ENCODE measurements at regions not wholly inside any gene's neighbourhood (a gene's known extent, or its start where the extent isn't known, plus 50 kb on each side); places are given as distances from the start of the nearest gene placed in this dataset.

GRCh38 chr15:79230766-79231165 is 51.8 kb upstream of the ANKRD34C start:
- no peak for DNase-seq (ENCODE audit: low read depth in 2 of 2)

GRCh38 chr15:79222808-79223207 is 59.7 kb upstream of the ANKRD34C start:
- no peak for DNase-seq (ENCODE audit: low read depth in 2 of 2)

DNA sequence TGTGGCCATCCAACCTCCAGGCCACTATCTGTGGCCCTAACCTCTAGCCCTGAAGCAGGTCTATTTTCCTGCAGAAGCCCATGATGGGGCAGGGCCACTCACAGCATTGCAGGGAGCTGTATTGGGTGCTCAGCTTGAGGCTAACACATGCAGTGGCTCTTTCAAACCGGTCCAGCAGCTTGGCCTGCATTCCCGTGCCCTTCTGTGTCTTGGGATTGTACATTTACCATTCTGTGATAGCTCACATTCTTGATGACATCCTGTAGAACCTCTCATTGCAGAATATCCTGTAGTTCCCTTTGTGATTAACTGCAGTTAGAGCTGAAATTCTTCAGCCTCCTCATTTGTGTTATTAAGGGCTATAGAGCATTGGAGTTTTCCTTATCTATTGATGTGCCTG is 60.8 kb upstream of the ANKRD34C start:
- DNase-seq (ENCODE audit: low read depth in 2 of 2), result no peak

- no peak for DNase-seq (ENCODE audit: low read depth in 2 of 2)
These were observed 63.0 kb upstream of the ANKRD34C start for GRCh38 chr15:79219393-79220056.

DNA sequence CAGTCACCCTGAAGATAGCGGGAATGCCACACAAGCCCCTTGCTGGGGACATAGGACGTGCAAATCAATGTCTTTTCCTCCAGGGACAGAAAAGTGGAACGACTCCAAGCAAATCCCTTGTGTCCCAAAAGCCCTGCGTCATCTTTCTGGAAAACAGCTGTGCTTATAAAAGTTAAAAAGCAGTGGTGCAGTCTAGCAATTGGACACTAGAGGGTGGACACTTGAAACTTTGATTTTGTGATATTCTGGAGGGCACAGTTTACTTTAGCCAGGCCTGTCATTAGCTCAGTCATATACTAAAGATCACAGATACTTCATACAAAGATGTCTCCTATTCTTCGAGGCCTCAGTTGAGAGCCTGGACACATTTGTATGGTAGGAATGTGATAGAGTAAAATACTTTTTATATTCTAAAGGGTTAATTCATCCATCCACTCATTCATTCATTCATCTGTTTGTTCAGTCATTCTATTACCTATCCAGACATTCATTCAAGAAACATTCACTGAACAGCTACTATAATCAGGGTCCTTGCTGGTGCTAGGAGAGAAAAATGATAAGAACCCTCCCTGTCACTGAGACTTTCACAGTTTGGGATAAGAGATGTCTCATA is 63.8 kb upstream of the ANKRD34C start:
- no peak for DNase-seq (ENCODE audit: low read depth in 2 of 2)

- DNase-seq (ENCODE audit: low read depth in 2 of 2), result no peak
These were observed 68.9 kb upstream of the ANKRD34C start for GRCh38 chr15:79213650-79214049.

GRCh38 chr15:79212589-79213157 is 69.8 kb upstream of the ANKRD34C start:
- DNase-seq (ENCODE audit: low read depth in 2 of 2), result no peak

DNA sequence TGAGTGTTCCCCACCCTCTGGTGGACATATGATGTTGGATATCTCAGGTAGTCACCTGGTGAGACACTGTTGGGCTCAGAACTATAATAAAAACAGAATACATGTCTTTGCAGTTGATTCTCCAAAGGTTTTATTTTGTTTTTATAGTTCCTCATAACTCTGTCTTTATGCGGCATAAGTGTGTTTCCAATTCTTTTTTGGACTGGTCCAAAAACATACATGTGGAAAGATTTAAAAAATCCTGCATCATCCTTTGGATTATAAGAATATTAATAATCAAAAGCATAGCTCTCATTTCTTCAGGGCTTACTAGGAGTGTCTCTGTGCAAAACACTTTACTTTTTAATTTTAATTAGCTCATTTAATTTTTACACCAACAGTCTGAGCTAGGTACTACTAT is 71.0 kb upstream of the ANKRD34C start:
- DNase-seq (ENCODE audit: low read depth in 2 of 2), result no peak

DNA sequence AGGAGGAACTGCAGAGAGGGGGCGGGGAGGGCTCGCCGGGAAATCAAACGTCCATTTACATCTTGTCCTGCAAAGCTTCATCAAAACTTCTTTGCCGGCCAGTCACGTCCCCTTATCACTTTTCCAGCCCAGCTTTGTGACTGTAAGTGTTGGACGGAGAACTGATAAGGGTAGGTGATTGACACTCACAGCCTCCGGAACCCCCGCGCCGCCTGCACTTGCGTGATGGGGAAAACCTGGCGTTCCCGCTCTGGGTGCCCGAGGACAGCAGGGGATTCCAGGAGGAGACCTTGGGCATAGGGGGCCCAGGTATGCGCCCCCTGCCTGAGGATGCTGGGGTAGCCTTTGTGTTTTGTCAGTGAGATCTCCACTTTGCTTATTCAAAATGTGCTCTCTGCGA is 72.8 kb upstream of the ANKRD34C start:
- DNase-seq (ENCODE audit: low read depth in 2 of 2), result no peak

- no peak for DNase-seq (ENCODE audit: low read depth in 2 of 2)
These were observed 73.4 kb upstream of the ANKRD34C start for GRCh38 chr15:79209116-79209515.

DNA sequence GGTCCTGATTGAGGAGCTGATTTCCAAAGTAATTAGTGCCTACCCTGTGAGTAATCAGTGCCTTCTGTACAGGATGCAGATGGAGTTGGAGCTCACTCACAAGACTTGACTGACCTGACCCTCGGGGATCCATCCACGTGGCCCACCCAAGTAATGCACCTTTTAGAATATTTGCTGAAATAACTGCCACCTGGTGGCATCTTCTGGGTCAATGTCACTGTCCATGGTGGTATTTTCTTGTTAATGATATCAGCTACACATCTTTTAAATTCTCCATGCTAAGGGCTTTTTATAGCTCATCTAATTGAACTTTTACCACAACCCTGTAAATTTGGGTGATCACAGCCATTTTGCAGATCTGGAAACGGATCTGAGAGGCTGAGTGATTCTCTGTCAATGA is 74.3 kb upstream of the ANKRD34C start:
- no peak for DNase-seq (ENCODE audit: low read depth in 2 of 2)

- no peak for DNase-seq (ENCODE audit: low read depth in 2 of 2)
These were observed 75.6 kb upstream of the ANKRD34C start for GRCh38 chr15:79206940-79207339.

- DNase-seq (ENCODE audit: low read depth in 2 of 2), result no peak
These were observed 77.4 kb upstream of the ANKRD34C start for GRCh38 chr15:79204886-79205675.

DNA sequence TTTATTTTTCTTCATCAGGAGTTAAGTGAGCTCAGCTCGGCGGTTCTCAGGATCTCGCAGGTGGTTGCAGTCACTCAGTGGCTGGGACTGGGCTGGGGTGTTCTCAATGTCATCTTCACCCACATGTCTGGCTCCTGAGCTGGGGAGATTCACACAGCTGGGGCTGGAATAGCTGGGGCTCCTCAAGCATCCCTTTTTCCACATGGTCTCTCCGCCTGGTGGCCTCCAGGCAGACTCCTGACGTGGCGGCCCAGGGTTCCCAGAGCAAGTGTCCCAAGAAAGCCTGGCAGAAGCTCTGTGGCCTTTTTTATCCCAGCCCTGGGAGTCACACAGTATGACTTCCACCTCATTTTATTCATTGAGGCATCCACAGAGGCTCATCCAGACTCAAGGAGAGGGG is 84.1 kb upstream of the ANKRD34C start:
- DNase-seq (ENCODE audit: low read depth in 2 of 2), result no peak

DNA sequence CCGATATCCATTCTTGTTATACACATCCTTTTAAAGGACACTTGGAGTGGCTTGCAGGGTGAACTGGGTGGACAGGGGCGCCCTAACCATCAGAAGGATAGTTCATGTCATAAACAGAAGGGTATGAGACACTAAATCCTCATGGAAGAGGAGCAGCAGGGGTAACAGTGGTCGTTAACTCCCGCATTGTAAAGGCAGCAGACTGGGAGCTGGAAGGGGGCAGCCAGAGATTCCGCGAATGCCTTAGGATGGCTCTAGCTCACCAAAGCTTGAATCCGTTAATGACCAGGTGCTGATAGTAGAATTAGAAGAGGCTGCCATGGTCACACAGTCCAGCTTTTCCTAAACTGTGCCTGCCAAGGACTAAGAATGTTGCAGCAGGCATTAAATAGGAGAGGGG is 85.2 kb upstream of the ANKRD34C start:
- no peak for DNase-seq (ENCODE audit: low read depth in 2 of 2)

GRCh38 chr15:79195802-79196201 is 86.7 kb upstream of the ANKRD34C start:
- no peak for DNase-seq (ENCODE audit: low read depth in 2 of 2)

DNA sequence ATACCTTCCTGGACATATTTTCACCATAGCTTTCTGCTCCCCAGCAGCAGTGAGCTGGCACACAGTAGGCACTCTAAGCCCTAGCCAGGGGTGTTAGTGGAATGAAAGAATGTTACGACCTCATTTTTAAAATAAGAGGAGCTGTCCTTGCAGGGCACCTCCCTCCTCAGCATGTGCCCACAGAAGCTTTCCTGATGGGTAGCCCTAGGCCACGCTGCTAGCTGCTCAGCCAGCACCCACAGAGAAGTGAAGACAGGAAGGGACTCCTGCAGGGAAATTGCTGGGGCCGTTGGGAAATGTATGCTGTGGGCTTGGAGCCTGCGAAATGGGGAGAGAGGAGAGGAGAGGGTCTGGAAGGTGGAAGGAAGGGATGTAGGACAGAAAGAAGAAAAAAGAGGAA is 87.3 kb upstream of the ANKRD34C start:
- no peak for DNase-seq (ENCODE audit: low read depth in 2 of 2)

DNA sequence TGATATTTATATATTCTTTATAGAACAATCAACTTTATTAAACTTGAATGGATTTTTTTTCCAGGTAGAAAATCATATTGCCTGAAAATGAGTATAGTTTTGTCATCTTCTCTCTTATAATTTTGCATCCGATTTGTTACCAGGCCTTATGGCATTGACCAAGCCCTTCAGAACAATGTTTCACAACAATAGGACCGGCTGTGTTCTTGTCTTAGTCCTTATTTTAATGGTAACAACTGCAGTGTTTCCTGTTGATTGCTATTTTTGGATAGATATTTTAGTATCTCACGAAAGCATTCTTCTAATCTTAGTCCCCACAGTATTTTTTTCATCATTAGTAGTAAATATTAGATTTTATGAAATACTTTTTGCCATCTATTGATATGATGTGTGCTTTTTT is 88.1 kb upstream of the ANKRD34C start:
- no peak for DNase-seq (ENCODE audit: low read depth in 2 of 2)

- no peak for DNase-seq (ENCODE audit: low read depth in 2 of 2)
These were observed 89.0 kb upstream of the ANKRD34C start for GRCh38 chr15:79193549-79193948.

DNA sequence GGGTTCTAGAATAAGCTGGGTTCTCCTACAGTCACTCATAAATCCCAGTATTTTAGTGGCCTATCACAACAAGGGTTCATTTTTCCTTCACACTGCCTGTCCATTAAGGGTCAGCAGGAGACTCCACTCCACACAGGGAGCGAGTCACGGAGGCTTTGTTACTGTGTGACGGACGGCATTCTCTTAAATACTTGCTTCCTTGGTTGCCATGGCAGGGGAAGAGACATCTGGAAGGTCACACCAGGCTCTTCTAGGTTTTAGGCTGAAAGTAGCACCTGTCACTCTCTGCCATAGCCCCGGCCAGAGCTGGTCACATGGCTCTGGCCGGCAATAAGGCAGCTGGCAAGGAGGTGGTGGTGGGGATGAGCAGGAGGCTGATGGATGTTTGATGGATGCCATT is 89.4 kb upstream of the ANKRD34C start:
- DNase-seq (ENCODE audit: low read depth in 2 of 2), result no peak

GRCh38 chr15:79192462-79193036 is 90.0 kb upstream of the ANKRD34C start:
- no peak for DNase-seq (ENCODE audit: low read depth in 2 of 2)

DNA sequence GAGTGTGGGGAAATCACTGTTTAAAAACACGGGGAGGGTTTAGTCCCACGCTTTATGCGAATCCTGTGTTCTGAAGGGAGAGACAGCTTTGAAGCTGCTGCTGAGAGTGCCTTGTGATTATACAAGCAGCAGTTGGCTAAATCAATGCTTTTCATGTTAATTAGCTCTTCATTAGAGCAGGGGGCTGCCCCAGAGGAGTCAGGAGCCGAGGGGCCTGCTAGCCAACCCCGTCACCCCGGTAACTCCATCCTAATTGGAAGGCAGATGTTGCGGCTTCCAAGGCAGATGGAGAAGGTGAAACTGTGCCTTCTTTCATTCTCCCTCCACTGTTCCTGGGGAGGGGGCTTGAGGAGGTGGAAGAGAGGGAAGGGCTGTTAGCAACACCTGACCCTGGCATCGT is 92.4 kb upstream of the ANKRD34C start:
- no peak for DNase-seq (ENCODE audit: low read depth in 2 of 2)
